ENCODE measurements at regions not wholly inside any gene's neighbourhood (a gene's known extent, or its start where the extent isn't known, plus 50 kb on each side); places are given as distances from the start of the nearest gene placed in this dataset.

- H3K27ac ChIP-seq (ENCODE audit: low read length): no peak overlapping the region
- WGBS (ENCODE audit: insufficient coverage): no CpG with 5 or more reads among the region's 1 CpG
- no peak for DNase-seq
- H3K9me3 ChIP-seq (replicated peaks; ENCODE audit: control insufficient read depth, low read depth, low read length): no peaks in the 10 kb centered on the region
- H3K27me3 ChIP-seq (ENCODE audit: control insufficient read depth, insufficient read depth, low read length): no peaks in the 10 kb centered on the region
- H3K4me1 ChIP-seq (ENCODE audit: control insufficient read depth, insufficient read depth, low read length): peaks cover 5% of the 10 kb centered on the region
- no peaks in the 10 kb centered on the region for H3K36me3 ChIP-seq (ENCODE audit: control insufficient read depth, insufficient read depth, low read length)
- H3K4me3 ChIP-seq (ENCODE audit: low read length): no peak overlapping the region
Measured at GRCh38 chr10:4525103-4525502, 300.9 kb upstream of the AKR1E2 start.

GRCh38 chr10:4522296-4523000 lies 303.6 kb upstream of the AKR1E2 start:
- H3K36me3 ChIP-seq (ENCODE audit: control insufficient read depth, insufficient read depth, low read length): no peaks in the 10 kb centered on the region
- DNase-seq: no peak
- no peak overlapping the region for H3K27ac ChIP-seq (ENCODE audit: low read length)
- H3K4me3 ChIP-seq (ENCODE audit: low read length): no peak overlapping the region
- peaks cover 2% of the 10 kb centered on the region for H3K4me1 ChIP-seq (ENCODE audit: control insufficient read depth, insufficient read depth, low read length)
- H3K27me3 ChIP-seq (ENCODE audit: control insufficient read depth, insufficient read depth, low read length): no peaks in the 10 kb centered on the region
- WGBS (ENCODE audit: insufficient coverage): 78% methylated on average over 2 of the region's 8 CpGs
- no peaks in the 10 kb centered on the region for H3K9me3 ChIP-seq (replicated peaks; ENCODE audit: control insufficient read depth, low read depth, low read length)

GRCh38 chr10:4519658-4520402 lies 306.2 kb upstream of the AKR1E2 start:
- no peaks in the 10 kb centered on the region for H3K27me3 ChIP-seq (ENCODE audit: control insufficient read depth, insufficient read depth, low read length)
- DNase-seq: peak; percentile 46
- no peaks in the 10 kb centered on the region for H3K36me3 ChIP-seq (ENCODE audit: control insufficient read depth, insufficient read depth, low read length)
- no peaks in the 10 kb centered on the region for H3K9me3 ChIP-seq (replicated peaks; ENCODE audit: control insufficient read depth, low read depth, low read length)
- WGBS (ENCODE audit: insufficient coverage): 100% methylated on average over 1 of the region's 3 CpGs
- no peak overlapping the region for H3K27ac ChIP-seq (ENCODE audit: low read length)
- H3K4me3 ChIP-seq (ENCODE audit: low read length): no peak overlapping the region
- no peaks in the 10 kb centered on the region for H3K4me1 ChIP-seq (ENCODE audit: control insufficient read depth, insufficient read depth, low read length)

- no peaks in the 10 kb centered on the region for H3K4me1 ChIP-seq (ENCODE audit: control insufficient read depth, insufficient read depth, low read length)
- no CpG with 5 or more reads among the region's 1 CpG for WGBS (ENCODE audit: insufficient coverage)
- H3K27ac ChIP-seq (ENCODE audit: low read length): no peak overlapping the region
- no peaks in the 10 kb centered on the region for H3K36me3 ChIP-seq (ENCODE audit: control insufficient read depth, insufficient read depth, low read length)
- H3K27me3 ChIP-seq (ENCODE audit: control insufficient read depth, insufficient read depth, low read length): no peaks in the 10 kb centered on the region
- H3K9me3 ChIP-seq (replicated peaks; ENCODE audit: control insufficient read depth, low read depth, low read length): no peaks in the 10 kb centered on the region
- no peak for DNase-seq
- no peak overlapping the region for H3K4me3 ChIP-seq (ENCODE audit: low read length)
Measured at GRCh38 chr10:4517746-4518145, 308.3 kb upstream of the AKR1E2 start.

GRCh38 chr10:4515721-4516120 lies 310.3 kb upstream of the AKR1E2 start:
- no peaks in the 10 kb centered on the region for H3K9me3 ChIP-seq (replicated peaks; ENCODE audit: control insufficient read depth, low read depth, low read length)
- H3K36me3 ChIP-seq (ENCODE audit: control insufficient read depth, insufficient read depth, low read length): no peaks in the 10 kb centered on the region
- no peak for DNase-seq
- H3K4me3 ChIP-seq (ENCODE audit: low read length): no peak overlapping the region
- 70% methylated on average over 3 of the region's 5 CpGs for WGBS (ENCODE audit: insufficient coverage)
- no peak overlapping the region for H3K27ac ChIP-seq (ENCODE audit: low read length)
- H3K27me3 ChIP-seq (ENCODE audit: control insufficient read depth, insufficient read depth, low read length): no peaks in the 10 kb centered on the region
- peaks cover 5% of the 10 kb centered on the region for H3K4me1 ChIP-seq (ENCODE audit: control insufficient read depth, insufficient read depth, low read length)

GRCh38 chr10:4514445-4515108 lies 311.4 kb upstream of the AKR1E2 start:
- DNase-seq: peak; percentile 85
- H3K9me3 ChIP-seq (replicated peaks; ENCODE audit: control insufficient read depth, low read depth, low read length): no peaks in the 10 kb centered on the region
- H3K4me3 ChIP-seq (ENCODE audit: low read length): no peak overlapping the region
- H3K27ac ChIP-seq (ENCODE audit: low read length): peak overlapping the region; percentile 67
- H3K36me3 ChIP-seq (ENCODE audit: control insufficient read depth, insufficient read depth, low read length): no peaks in the 10 kb centered on the region
- 59% methylated on average over 15 of the region's 19 CpGs for WGBS (ENCODE audit: insufficient coverage)
- no peaks in the 10 kb centered on the region for H3K27me3 ChIP-seq (ENCODE audit: control insufficient read depth, insufficient read depth, low read length)
- H3K4me1 ChIP-seq (ENCODE audit: control insufficient read depth, insufficient read depth, low read length): peaks cover 9% of the 10 kb centered on the region

GRCh38 chr10:4512671-4513240 lies 313.3 kb upstream of the AKR1E2 start:
- H3K36me3 ChIP-seq (ENCODE audit: control insufficient read depth, insufficient read depth, low read length): no peaks in the 10 kb centered on the region
- H3K27ac ChIP-seq (ENCODE audit: low read length): peak overlapping the region; percentile 2
- H3K4me1 ChIP-seq (ENCODE audit: control insufficient read depth, insufficient read depth, low read length): peaks cover 13% of the 10 kb centered on the region
- WGBS (ENCODE audit: insufficient coverage): no CpG with 5 or more reads among the region's 6 CpGs
- no peaks in the 10 kb centered on the region for H3K9me3 ChIP-seq (replicated peaks; ENCODE audit: control insufficient read depth, low read depth, low read length)
- no peak overlapping the region for H3K4me3 ChIP-seq (ENCODE audit: low read length)
- no peaks in the 10 kb centered on the region for H3K27me3 ChIP-seq (ENCODE audit: control insufficient read depth, insufficient read depth, low read length)
- peak; percentile 76 for DNase-seq

GRCh38 chr10:4512196-4512595 lies 313.8 kb upstream of the AKR1E2 start:
- H3K4me3 ChIP-seq (ENCODE audit: low read length): no peak overlapping the region
- H3K27ac ChIP-seq (ENCODE audit: low read length): peak overlapping the region; percentile 86
- DNase-seq: no peak
- no peaks in the 10 kb centered on the region for H3K36me3 ChIP-seq (ENCODE audit: control insufficient read depth, insufficient read depth, low read length)
- no peaks in the 10 kb centered on the region for H3K9me3 ChIP-seq (replicated peaks; ENCODE audit: control insufficient read depth, low read depth, low read length)
- H3K4me1 ChIP-seq (ENCODE audit: control insufficient read depth, insufficient read depth, low read length): peaks cover 13% of the 10 kb centered on the region
- no CpG with 5 or more reads among the region's 5 CpGs for WGBS (ENCODE audit: insufficient coverage)
- H3K27me3 ChIP-seq (ENCODE audit: control insufficient read depth, insufficient read depth, low read length): no peaks in the 10 kb centered on the region

- H3K4me3 ChIP-seq (ENCODE audit: low read length): no peak overlapping the region
- peaks cover 13% of the 10 kb centered on the region for H3K4me1 ChIP-seq (ENCODE audit: control insufficient read depth, insufficient read depth, low read length)
- no CpG with 5 or more reads among the region's 4 CpGs for WGBS (ENCODE audit: insufficient coverage)
- peak; percentile 96 for DNase-seq
- no peaks in the 10 kb centered on the region for H3K27me3 ChIP-seq (ENCODE audit: control insufficient read depth, insufficient read depth, low read length)
- H3K36me3 ChIP-seq (ENCODE audit: control insufficient read depth, insufficient read depth, low read length): no peaks in the 10 kb centered on the region
- no peaks in the 10 kb centered on the region for H3K9me3 ChIP-seq (replicated peaks; ENCODE audit: control insufficient read depth, low read depth, low read length)
- H3K27ac ChIP-seq (ENCODE audit: low read length): peak overlapping the region; percentile 86
Measured at GRCh38 chr10:4511509-4511908, 314.5 kb upstream of the AKR1E2 start.

GRCh38 chr10:4509405-4509804 lies 316.6 kb upstream of the AKR1E2 start:
- Histone ChIP-seq H3K36me3 (ENCODE audit: control insufficient read depth, insufficient read depth, low read length) (no peaks in the 10 kb centered on the region), H3K9me3 (replicated peaks; ENCODE audit: control insufficient read depth, low read depth, low read length) (no peaks in the 10 kb centered on the region), H3K27me3 (ENCODE audit: control insufficient read depth, insufficient read depth, low read length) (no peaks in the 10 kb centered on the region), H3K27ac (ENCODE audit: low read length) (no peak overlapping the region), H3K4me3 (ENCODE audit: low read length) (no peak overlapping the region), H3K4me1 (ENCODE audit: control insufficient read depth, insufficient read depth, low read length) (peaks cover 13% of the 10 kb centered on the region)
- 89% methylated on average over 9 of the region's 10 CpGs for WGBS (ENCODE audit: insufficient coverage)
- DNase-seq: no peak
